ENCODE measurements at regions not wholly inside any gene's neighbourhood (a gene's known extent, or its start where the extent isn't known, plus 50 kb on each side); places are given as distances from the start of the nearest gene placed in this dataset.

DNA sequence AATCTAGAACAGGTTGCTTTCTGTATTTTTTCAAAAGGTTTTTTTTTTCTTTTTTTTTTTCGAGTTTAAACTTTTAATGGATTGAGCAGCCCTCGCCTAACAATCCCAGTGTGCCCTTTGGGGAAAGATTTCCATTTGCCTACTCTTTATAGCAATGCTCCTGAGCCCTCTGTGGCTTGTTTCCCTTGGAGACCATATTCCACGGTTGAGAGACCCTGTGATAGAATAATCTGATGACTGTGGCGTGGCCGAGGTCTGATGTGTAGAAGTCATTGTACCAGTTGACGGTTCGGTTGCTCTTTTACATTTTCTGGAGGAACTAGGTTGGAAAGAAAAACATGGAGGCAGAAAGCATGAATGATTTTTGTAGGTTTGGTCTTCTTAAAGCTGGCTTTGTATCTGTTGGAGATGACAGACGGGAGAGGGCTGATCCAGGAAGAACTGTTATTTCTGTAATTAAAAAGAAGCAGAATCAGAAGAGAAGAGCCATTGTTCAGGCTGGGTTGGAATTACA, 305.7 kb upstream of the NRIP1 start:
- no peak for DNase-seq (ENCODE audit: low read depth in 2 of 2)

DNA sequence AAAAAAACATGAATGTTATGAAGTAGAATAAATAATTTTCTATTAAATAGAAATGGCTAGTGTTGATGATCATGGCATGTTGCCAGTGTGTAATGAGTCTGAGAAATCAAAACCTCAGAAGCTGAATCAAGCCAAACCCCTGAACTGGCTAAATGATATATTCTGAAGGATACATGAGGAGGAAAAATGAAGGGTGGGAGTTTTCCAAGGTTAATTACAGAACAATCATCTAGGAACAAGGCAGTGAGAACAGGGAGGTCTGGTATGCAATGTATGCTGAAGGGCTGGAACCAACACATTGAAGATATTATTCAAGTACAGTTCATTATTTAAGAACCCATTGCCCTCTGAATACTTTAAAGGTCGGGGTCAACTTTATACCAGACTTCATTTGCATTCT, 309.1 kb upstream of the NRIP1 start:
- DNase-seq (ENCODE audit: low read depth in 2 of 2) = no peak

DNA sequence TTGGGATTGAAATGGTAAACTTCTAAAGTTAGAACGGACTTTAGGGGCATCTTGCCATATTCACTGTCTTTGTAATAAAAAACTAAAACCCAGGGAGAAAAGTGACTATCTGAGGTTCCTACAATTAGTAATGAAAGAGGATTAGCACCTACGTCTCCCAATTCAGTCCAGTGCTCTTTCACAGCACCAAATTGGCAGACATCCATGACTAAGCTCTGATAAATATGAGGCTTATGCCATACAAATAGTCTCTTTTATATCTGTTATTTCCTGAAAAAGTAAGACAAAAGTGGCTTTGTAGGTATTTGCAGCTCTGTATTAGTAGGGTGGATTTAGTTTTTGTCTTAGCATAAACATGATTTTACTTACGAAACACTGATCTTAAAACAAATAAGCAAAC, 315.0 kb upstream of the NRIP1 start:
- no peak for DNase-seq (ENCODE audit: low read depth in 2 of 2)

GRCh38 chr21:15383588-15383987, 318.8 kb upstream of the NRIP1 start:
- DNase-seq (ENCODE audit: low read depth in 2 of 2) = no peak

DNA sequence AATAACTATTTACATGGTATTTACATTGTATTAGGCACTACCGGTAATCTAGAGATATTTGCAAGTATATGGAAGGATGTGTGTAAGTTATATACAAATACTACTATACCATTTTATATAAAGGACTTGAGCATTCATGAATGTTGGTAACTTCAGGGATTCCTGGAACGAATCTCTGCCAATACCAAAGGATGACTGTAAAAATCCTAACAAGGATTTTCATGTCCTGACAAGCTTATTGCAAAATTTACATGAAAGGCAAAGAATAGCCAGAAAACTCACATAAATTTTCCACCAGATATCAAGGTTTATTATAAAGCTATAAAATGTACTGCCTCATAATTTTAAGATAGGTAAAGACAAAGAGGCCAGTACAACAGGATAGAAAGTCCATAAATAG, 325.2 kb upstream of the NRIP1 start:
- DNase-seq (ENCODE audit: low read depth in 2 of 2) = no peak

DNA sequence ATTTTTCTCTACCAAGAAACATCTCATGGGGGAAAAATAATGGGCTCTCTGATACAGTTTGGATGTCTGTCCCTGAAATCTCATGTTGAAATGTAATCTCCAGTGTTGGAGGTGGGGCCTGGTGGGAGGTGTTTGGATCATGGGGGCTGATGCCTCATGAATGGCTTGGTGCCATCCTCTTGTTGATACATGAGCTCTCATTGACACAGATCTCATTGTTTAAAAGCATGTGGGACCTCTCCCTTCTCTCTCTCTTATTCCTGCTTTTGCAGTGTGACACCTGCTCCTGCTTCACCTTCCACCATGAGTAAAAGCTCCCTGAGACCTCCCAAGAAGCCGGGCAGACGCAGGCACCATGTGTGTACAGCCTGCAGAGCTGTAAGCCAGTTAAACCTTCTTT, 332.5 kb upstream of the NRIP1 start:
- no peak for DNase-seq (ENCODE audit: low read depth in 2 of 2)

GRCh38 chr21:15400905-15401304, 328.9 kb upstream of the USP25 start:
- no peak for DNase-seq (ENCODE audit: low read depth in 2 of 2)

DNA sequence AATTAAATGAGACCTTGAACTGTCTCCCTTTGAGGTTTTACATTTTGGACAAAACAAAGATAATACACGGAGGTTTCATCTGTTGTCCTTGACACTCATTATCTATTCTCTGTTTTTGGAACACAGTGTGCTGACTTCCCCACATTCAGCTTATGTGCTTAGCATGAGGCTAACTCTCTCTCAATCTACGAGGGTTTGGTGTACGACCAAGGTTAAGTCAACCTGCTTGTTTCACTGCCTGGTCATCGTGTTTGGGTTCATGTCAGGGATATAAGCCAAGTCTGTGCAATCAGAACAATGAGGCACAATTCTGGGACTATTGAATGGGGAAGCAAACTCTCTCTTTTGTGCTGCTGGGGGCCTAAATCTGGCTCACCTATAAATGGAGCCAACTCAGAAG, 328.5 kb upstream of the USP25 start:
- DNase-seq (ENCODE audit: low read depth in 2 of 2) = no peak

DNA sequence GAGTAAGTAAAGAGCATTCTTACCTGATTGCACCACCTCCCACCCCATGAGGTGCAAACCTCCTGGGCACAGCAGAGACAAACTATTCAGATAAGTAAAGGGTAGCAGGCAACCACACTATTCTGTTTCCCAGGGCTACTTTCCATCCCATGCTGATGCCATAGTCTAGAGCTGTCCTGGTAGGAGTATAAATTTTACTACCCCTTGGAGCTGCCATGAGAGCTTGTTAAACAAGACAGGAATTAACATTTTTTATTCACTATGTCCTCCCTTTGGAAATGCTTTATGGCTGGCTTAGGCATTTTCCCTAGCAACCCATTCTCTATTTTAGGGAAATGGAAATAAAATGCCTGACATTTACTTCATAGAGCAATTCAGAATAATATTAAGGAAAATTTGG, 324.6 kb upstream of the USP25 start:
- no peak for DNase-seq (ENCODE audit: low read depth in 2 of 2)

DNA sequence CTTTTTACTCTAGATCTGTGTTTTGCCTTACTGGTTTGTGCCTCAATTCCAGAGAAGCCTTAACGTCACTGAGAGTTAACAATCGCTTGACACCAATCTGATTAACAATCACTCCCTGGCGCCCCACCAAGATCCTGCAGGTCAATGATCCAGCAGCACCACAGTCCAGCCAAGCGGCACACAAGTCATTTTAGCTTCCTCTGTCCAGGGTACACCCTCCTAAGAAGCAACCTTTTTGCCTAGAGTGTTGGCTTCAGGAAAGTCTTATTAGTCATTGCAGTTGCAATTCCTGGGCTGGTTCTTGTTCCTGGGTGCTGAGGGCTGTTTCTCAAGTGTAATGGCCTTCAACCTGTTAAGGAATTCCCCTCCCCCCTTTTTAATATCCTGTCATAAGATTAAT, 323.0 kb upstream of the USP25 start:
- DNase-seq (ENCODE audit: low read depth in 2 of 2) = no peak

DNA sequence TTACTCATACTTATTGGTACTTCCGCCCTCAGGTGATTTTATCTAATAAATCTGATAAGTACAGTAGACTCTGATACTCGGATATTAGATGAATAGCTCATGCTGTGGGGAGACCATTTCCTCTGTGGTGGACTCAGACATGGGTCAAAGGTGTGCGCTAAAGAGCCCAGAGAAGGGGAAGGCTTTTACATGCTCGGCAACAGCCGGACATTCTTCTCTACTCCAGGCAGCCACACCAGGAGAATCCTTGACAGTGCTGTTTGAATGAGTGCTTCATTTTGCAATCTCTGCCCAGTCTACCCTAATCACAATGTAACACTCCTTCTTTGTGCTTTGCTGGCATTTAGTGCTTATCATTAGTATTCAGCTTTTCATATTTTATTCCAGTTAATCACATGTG, 322.2 kb upstream of the USP25 start:
- no peak for DNase-seq (ENCODE audit: low read depth in 2 of 2)

- no peak for DNase-seq (ENCODE audit: low read depth in 2 of 2)
Measured at GRCh38 chr21:15408089-15408488, 321.7 kb upstream of the USP25 start.

GRCh38 chr21:15409031-15409430, 320.8 kb upstream of the USP25 start:
- DNase-seq (ENCODE audit: low read depth in 2 of 2) = no peak

DNA sequence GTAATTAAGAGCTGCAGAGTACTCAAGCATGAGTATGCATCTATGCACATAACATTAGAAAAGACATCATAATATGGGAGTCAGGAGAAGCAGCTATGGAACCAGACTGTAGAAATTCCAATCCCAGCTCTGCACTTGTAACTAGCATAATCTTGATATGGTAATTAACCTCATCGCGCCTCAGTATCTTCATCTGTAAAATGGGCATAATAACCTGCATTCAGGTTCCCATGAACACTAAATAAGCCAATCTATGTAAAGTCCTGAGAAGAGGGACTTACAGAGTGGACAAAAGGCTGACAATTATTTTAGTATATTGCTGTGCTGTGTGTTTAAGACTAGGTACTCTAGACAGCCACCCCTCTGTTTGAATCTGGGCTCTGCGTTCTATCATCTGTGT, 318.9 kb upstream of the USP25 start:
- DNase-seq (ENCODE audit: low read depth in 2 of 2) = no peak

DNA sequence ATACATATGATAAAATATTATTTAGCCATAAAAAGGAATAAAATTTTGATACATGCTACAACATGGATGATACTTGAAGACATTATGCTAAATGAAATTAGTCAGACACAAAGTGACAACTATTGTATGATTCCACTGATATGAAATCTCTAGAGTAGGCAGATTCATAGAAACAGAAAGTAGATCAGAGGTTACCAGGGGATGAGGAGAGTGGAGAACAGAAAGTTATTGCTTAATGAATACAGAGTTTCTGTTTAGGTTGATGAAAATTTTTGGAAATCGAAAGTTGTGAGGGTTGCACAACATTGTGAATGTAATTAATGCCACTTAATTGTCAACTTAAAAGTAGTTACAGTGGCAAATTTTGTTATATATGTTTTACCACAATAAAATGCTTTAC, 315.7 kb upstream of the USP25 start:
- no peak for DNase-seq (ENCODE audit: low read depth in 2 of 2)

- DNase-seq (ENCODE audit: low read depth in 2 of 2) = peak in 1 of 2 experiments; percentile 5
Measured at GRCh38 chr21:15415541-15416261, 314.1 kb upstream of the USP25 start.

- no peak for DNase-seq (ENCODE audit: low read depth in 2 of 2)
Measured at GRCh38 chr21:15421441-15421881, 308.3 kb upstream of the USP25 start.

- DNase-seq (ENCODE audit: low read depth in 2 of 2) = no peak
Measured at GRCh38 chr21:15421947-15422346, 307.8 kb upstream of the USP25 start.

- DNase-seq (ENCODE audit: low read depth in 2 of 2) = peak; percentile 58 to 59
Measured at GRCh38 chr21:15422783-15423182, 307.0 kb upstream of the USP25 start.

DNA sequence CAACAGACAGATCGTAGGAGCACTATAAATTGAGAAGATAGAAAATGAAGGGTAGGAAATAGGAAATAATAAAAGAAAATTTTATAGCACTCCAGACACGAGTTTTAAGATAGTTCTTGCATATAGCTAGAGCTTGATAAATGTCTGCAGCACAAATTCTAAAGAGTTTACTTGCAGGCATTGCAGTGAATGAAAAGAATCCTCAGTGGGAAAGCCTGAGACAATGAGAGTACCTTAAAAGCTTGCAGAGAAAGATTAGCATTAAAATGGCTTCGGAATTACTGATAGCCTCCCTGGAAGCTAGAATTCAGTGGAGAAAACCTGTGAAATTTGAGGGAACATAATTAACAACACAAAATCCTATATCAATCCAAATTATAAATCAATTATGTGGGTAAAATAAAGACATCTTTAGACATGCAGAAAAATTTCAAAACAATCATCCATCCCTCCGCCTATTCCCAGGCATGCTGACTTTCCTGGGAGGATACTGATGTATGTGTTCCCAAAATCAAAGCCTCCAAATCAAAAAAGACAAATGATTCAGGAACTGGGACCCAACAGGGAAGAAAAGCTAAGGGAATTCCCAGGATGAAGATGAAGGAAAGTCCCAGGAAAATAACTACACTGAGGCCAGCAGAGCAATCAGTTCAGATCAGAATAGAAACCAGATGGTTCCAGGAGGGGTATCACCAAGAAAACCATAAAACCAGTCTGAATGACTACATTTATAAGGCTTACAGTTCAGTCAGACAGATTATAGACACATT, 305.9 kb upstream of the USP25 start:
- no peak for DNase-seq (ENCODE audit: low read depth in 2 of 2)

GRCh38 chr21:15425049-15425448, 304.7 kb upstream of the USP25 start:
- no peak for DNase-seq (ENCODE audit: low read depth in 2 of 2)

GRCh38 chr21:15430023-15430422, 299.8 kb upstream of the USP25 start:
- DNase-seq (ENCODE audit: low read depth in 2 of 2) = no peak

GRCh38 chr21:15430577-15430976, 299.2 kb upstream of the USP25 start:
- DNase-seq (ENCODE audit: low read depth in 2 of 2) = no peak
